ENCODE measurements at regions not wholly inside any gene's neighbourhood (a gene's known extent, or its start where the extent isn't known, plus 50 kb on each side); places are given as distances from the start of the nearest gene placed in this dataset.
"Not testable (repeated sequence)": the region's sequence is repeated elsewhere in the genome, so short reads cannot be mapped to it uniquely, and the experiment has no call there.

GRCh38 chr4:183011213-183011907 is 87.7 kb upstream of the WWC2 start:
- H3K4me3 ChIP-seq (ENCODE audit: control insufficient read depth, low read depth, low read length): no peak overlapping the region
- DNase-seq (ENCODE audit: low read depth): no peak
- TF ChIP-seq CTCF (IDR thresholded peaks at IDR 0.05; ENCODE audit: control insufficient read depth, insufficient read depth, low read depth, low read length, missing control alignments): no peak

GRCh38 chr4:183008492-183008891 is 90.6 kb upstream of the WWC2 start:
- TF ChIP-seq CTCF (IDR thresholded peaks at IDR 0.05; ENCODE audit: control insufficient read depth, insufficient read depth, low read depth, low read length, missing control alignments): no peak
- H3K4me3 ChIP-seq (ENCODE audit: control insufficient read depth, low read depth, low read length): no peak overlapping the region
- DNase-seq (ENCODE audit: low read depth): no peak

GRCh38 chr4:183004370-183004769 is 87.2 kb upstream of the DCTD start:
- not testable (repeated sequence) for H3K4me3 ChIP-seq (ENCODE audit: control insufficient read depth, low read depth, low read length); DNase-seq (ENCODE audit: low read depth)

GRCh38 chr4:182994171-182994570 is 77.0 kb upstream of the DCTD start:
- no peak for DNase-seq (ENCODE audit: low read depth)
- TF ChIP-seq CTCF (IDR thresholded peaks at IDR 0.05; ENCODE audit: control insufficient read depth, insufficient read depth, low read depth, low read length, missing control alignments): no peak
- no peak overlapping the region for H3K4me3 ChIP-seq (ENCODE audit: control insufficient read depth, low read depth, low read length)

GRCh38 chr4:182978152-182978827 is 61.1 kb upstream of the DCTD start:
- TF ChIP-seq CTCF (IDR thresholded peaks at IDR 0.05; ENCODE audit: control insufficient read depth, insufficient read depth, low read depth, low read length, missing control alignments): no peak
- DNase-seq (ENCODE audit: low read depth): no peak
- no peak overlapping the region for H3K4me3 ChIP-seq (ENCODE audit: control insufficient read depth, low read depth, low read length)

GRCh38 chr4:182975806-182976205 is 58.6 kb upstream of the DCTD start:
- no peak overlapping the region for H3K4me3 ChIP-seq (ENCODE audit: control insufficient read depth, low read depth, low read length)
- no peak for TF ChIP-seq CTCF (IDR thresholded peaks at IDR 0.05; ENCODE audit: control insufficient read depth, insufficient read depth, low read depth, low read length, missing control alignments)
- peak; percentile 67 for DNase-seq (ENCODE audit: low read depth)

- no peak for DNase-seq (ENCODE audit: low read depth)
Measured at GRCh38 chr4:182973941-182974340, 56.8 kb upstream of the DCTD start.

More at GRCh38 chr4:182973941-182974340, 56.8 kb upstream of the DCTD start:
- no peak for TF ChIP-seq CTCF (IDR thresholded peaks at IDR 0.05; ENCODE audit: control insufficient read depth, insufficient read depth, low read depth, low read length, missing control alignments)
- H3K4me3 ChIP-seq (ENCODE audit: control insufficient read depth, low read depth, low read length): no peak overlapping the region

Data from AG09309 (cell line).